HCT116 (cell line): ENCODE measurements at regions not wholly inside any gene's neighbourhood (a gene's known extent, or its start where the extent isn't known, plus 50 kb on each side); places are given as distances from the start of the nearest gene placed in this dataset.
"Not testable (repeated sequence)": the region's sequence is repeated elsewhere in the genome, so short reads cannot be mapped to it uniquely, and the experiment has no call there.

Source experiments
- ATAC-seq: fragments of 200-7000 bp; cut with Tn5 transposase; 2 replicates; pipeline ENCODE4 v1.9.1; 2020; ENCODE audit warnings: mild to moderate bottlenecking, moderate library complexity
- BruUV-seq: library from RNA; stranded (reverse); fragments of 400-500 nt; replicated peaks from 2 replicates; lab custom pipeline; 2021; lab: Mats Ljungman, UMichigan
- CTCF ChIA-PET: fragments of 300-600 bp; sonication (Branson Sonifier 250); formaldehyde crosslinking; loops from one replicate; lab custom pipeline; 2021; ENCODE audit warnings: antibody characterized with exemption; lab: Charles Lee
- POLR2A ChIA-PET: fragments of 300-600, 350-600 bp; sonication (Branson Sonifier 250); formaldehyde crosslinking; loops from one replicate; lab custom pipeline; 2021; ENCODE audit warnings: antibody characterized with exemption; lab: Charles Lee
- RAD21 ChIA-PET, 2 experiments: fragments of 300-600 bp; sonication (Branson Sonifier 250); formaldehyde crosslinking; loops; one replicate each; lab custom pipeline; 2023; ENCODE audit warnings: low total read pairs in 2 of 2; ENCODE audit not compliant: uncharacterized antibody in 2 of 2, unreplicated experiment in 2 of 2, low non-redundant PET in 1 of 2; lab: Charles Lee
- DNase-seq: peaks from one replicate; pipeline ENCODE4 v3.0.0-alpha.2; 2010; ENCODE audit warnings: low read depth, low spot score
- H2AFZ ChIP-seq: fragments of 200-600 bp; shearing (Covaris generic), sonication (generic); 2 replicates; pipeline ENCODE4 v1.6.1; 2017; ENCODE audit warnings: low read depth, mixed run types, mixed read lengths, antibody characterized with exemption, low read length; ENCODE audit not compliant: poor library complexity, severe bottlenecking
- H3K27ac ChIP-seq: 2 replicates; pipeline ENCODE4 v1.5.1; 2012; ENCODE audit warnings: low read depth, low read length
- H3K27me3 ChIP-seq: fragments of 200-600 bp; sonication (generic); 2 replicates; pipeline ENCODE4 v1.6.1; 2016; ENCODE audit warnings: mixed run types, low read length, mixed read lengths; ENCODE audit not compliant: insufficient read depth
- H3K36me3 ChIP-seq, 2 experiments: fragments of 200-500 bp in 1 of 2; fragments of 200-600 bp in 1 of 2; sonication (Bioruptor generic) in 1 of 2; sonication (generic) in 1 of 2; 2 replicates each; pipeline versions ENCODE4 v1.5.1 to v1.6.1; 2014 to 2016; ENCODE audit warnings: low read length in 2 of 2, inconsistent platforms in 1 of 2, mixed read lengths in 1 of 2, mixed run types in 1 of 2; ENCODE audit not compliant: insufficient read depth in 2 of 2, control insufficient read depth in 1 of 2
- H3K4me1 ChIP-seq, 2 experiments: fragments of 200-600 bp in 1 of 2; sonication (generic) in 1 of 2; 2 replicates each; pipeline versions ENCODE4 v1.5.1 to v1.6.1; 2012 to 2017; ENCODE audit warnings: low read length in 2 of 2, inconsistent platforms in 1 of 2, mild to moderate bottlenecking in 1 of 2, mixed read lengths in 1 of 2, mixed run types in 1 of 2, moderate library complexity in 1 of 2; ENCODE audit not compliant: insufficient read depth in 2 of 2, control insufficient read depth in 1 of 2
- H3K4me2 ChIP-seq: fragments of 200-600 bp; sonication (generic); 2 replicates; pipeline ENCODE4 v1.6.1; 2017; ENCODE audit warnings: mixed run types, low read length, mixed read lengths
- H3K4me3 ChIP-seq, 2 experiments: fragments of 200-600 bp in 1 of 2; sonication (generic) in 1 of 2; replicated peaks in 1 of 2; 2 replicates each; pipeline ENCODE4 v1.5.1; 2011 to 2016; ENCODE audit warnings: low read length in 2 of 2, control low read depth in 1 of 2, low read depth in 1 of 2, mild to moderate bottlenecking in 1 of 2, mixed read lengths in 1 of 2, mixed run types in 1 of 2
- H3K79me2 ChIP-seq: fragments of 200-600 bp; sonication (generic); 2 replicates; pipeline ENCODE4 v1.6.1; 2017; ENCODE audit warnings: mild to moderate bottlenecking, mixed run types, low read length, moderate library complexity, mixed read lengths; ENCODE audit not compliant: insufficient read depth
- H3K9ac ChIP-seq: fragments of 200-600 bp; sonication (generic); 2 replicates; pipeline ENCODE4 v1.6.1; 2016; ENCODE audit warnings: low read length, mixed read lengths
- H3K9me2 ChIP-seq: fragments of 200-600 bp; sonication (generic), shearing (Covaris generic); 2 replicates; pipeline ENCODE4 v1.6.1; 2017; ENCODE audit warnings: mixed run types, mild to moderate bottlenecking, moderate library complexity; ENCODE audit not compliant: insufficient read depth
- H3K9me3 ChIP-seq, 2 experiments: fragments of 200-500 bp in 1 of 2; fragments of 200-600 bp in 1 of 2; sonication (Bioruptor generic) in 1 of 2; sonication (generic) in 1 of 2; 2 replicates each; pipeline ENCODE4 v1.6.1; 2014 to 2017; ENCODE audit warnings: low read length in 2 of 2, mixed read lengths in 2 of 2, inconsistent platforms in 1 of 2, low read depth in 1 of 2, mild to moderate bottlenecking in 1 of 2, mixed run types in 1 of 2, moderate library complexity in 1 of 2; ENCODE audit not compliant: control insufficient read depth in 1 of 2, insufficient read depth in 1 of 2
- H4K20me1 ChIP-seq: fragments of 200-600 bp; sonication (generic), shearing (Covaris generic); 2 replicates; pipeline ENCODE4 v1.6.1; 2017; ENCODE audit warnings: mixed run types, mild to moderate bottlenecking, moderate library complexity; ENCODE audit not compliant: insufficient read depth
- EZH2 ChIP-seq: fragments of 200-600 bp; sonication (generic); IDR thresholded peaks from 2 replicates; pipeline ENCODE4 v1.6.1; 2017; ENCODE audit warnings: antibody characterized with exemption, mixed run types
- JUND ChIP-seq: IDR thresholded peaks from 2 replicates; pipeline ENCODE4 v1.6.1; 2012
- RAD21 ChIP-seq: IDR thresholded peaks from 2 replicates; pipeline ENCODE4 v1.6.1; 2012; ENCODE audit warnings: low read depth, mild to moderate bottlenecking
- intact Hi-C: fragments of 100-400 bp; cut with micrococcal nuclease; formaldehyde crosslinking; loops from 2 replicates; pipeline ENCODE4 v1.10.0; 2022
- TF ChIP-seq, protein P1 (sequence below): IDR thresholded peaks from 2 replicates; pipeline ENCODE4 v1.6.1; 2012
- TF ChIP-seq, protein P2 (sequence below): IDR thresholded peaks from 2 replicates; pipeline ENCODE4 v1.6.1; 2011; ENCODE audit warnings: mild to moderate bottlenecking, low read length, moderate library complexity; ENCODE audit not compliant: insufficient replicate concordance; ENCODE audit errors: extremely low read depth

DNA sequence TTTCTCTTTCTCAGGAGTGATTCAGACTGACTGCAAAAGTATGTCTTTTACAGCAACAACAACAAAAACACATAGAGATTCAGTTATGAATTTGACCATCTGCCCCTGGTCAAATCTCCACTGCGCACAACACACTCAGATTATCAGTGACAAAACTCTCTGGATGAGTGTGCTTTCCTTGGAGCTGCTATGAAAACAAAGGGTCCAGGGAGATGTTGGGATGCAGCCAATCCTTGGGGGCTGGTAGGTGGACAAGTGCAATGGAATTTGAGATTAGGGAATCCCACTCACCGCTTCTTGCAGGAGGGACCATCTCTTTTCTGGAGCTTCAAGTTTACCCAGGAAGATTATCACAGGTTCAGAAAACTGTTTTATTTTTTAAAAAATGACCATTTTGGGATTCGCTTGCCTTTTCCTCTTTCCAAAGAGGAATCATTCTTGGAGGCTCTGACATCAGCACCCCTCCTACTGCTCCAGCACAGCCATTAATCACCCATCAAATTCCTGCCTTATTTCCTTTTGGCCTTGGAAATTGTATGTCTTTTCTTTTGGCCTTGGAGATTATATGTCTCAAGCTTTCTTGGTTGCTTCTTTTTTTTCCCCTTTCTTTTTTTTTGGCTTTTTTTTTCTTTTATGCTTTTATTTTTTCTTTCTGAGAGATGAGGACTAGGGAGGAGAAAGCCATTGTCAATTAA is 311.8 kb downstream of the TSHZ3 start (continued):
- TF ChIP-seq, protein P1, sequence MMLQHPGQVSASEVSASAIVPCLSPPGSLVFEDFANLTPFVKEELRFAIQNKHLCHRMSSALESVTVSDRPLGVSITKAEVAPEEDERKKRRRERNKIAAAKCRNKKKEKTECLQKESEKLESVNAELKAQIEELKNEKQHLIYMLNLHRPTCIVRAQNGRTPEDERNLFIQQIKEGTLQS, result no peak
- TF ChIP-seq RAD21, result no peak
- TF ChIP-seq, protein P2, sequence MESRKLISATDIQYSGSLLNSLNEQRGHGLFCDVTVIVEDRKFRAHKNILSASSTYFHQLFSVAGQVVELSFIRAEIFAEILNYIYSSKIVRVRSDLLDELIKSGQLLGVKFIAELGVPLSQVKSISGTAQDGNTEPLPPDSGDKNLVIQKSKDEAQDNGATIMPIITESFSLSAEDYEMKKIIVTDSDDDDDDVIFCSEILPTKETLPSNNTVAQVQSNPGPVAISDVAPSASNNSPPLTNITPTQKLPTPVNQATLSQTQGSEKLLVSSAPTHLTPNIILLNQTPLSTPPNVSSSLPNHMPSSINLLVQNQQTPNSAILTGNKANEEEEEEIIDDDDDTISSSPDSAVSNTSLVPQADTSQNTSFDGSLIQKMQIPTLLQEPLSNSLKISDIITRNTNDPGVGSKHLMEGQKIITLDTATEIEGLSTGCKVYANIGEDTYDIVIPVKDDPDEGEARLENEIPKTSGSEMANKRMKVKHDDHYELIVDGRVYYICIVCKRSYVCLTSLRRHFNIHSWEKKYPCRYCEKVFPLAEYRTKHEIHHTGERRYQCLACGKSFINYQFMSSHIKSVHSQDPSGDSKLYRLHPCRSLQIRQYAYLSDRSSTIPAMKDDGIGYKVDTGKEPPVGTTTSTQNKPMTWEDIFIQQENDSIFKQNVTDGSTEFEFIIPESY, result no peak
- TF ChIP-seq, all 23 proteins: peak for 0

DNA sequence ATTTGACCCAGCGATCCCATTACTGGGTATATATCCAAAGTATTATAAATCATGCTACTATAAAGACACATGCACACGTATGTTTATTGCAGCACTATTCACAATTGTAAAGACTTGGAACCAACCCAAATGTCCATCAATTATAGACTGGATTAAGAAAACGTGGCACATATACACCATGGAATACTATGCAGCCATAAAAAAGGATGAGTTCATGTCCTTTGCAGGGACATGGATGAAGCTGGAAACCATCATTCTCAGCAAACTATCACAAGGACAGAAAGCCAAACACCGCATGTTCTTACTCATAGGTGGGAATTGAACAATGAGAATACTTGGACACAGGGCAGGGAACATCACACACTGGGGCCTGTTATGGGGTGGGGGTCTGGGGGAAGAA is 317.8 kb downstream of the TSHZ3 start:
- peaks cover 7 to 28% of the 10 kb centered on the region in 2 experiments; a peak in 2 of 4 replicates for H3K9me3 ChIP-seq
- BruUV-seq, CTCF ChIA-PET: not testable (repeated sequence)

GRCh38 chr19:31023038-31023437 is 326.2 kb downstream of the TSHZ3 start:
- TF ChIP-seq EZH2 (no peak), JUND (no peak)
- H3K9me2 ChIP-seq, result no peaks in the 10 kb centered on the region
- intact Hi-C loops, result no loop called here
- H3K9me3 ChIP-seq, result peaks cover 20 to 23% of the 10 kb centered on the region in 2 experiments; a peak in 2 of 4 replicates
- no peaks in the 10 kb centered on the region for H3K36me3 ChIP-seq
- no peak overlapping the region for H3K4me3 ChIP-seq
- ATAC-seq (no peak), DNase-seq (no peak)
- no peak overlapping the region for H3K4me2 ChIP-seq
- no peak overlapping the region for H3K9ac ChIP-seq
- no peaks in the 10 kb centered on the region for H3K27me3 ChIP-seq
- no peaks in the 10 kb centered on the region for H3K4me1 ChIP-seq
- H4K20me1 ChIP-seq, result no peaks in the 10 kb centered on the region
- CTCF ChIA-PET, result no interaction called here
- POLR2A ChIA-PET, result no interaction called here
- H2AFZ ChIP-seq, result no peak overlapping the region
- no TSS peak for BruUV-seq
- RAD21 ChIA-PET, result no interaction called here
- H3K27ac ChIP-seq, result no peak overlapping the region
- H3K79me2 ChIP-seq, result no peaks in the 10 kb centered on the region

More for the DNA sequence above, 317.8 kb downstream of the TSHZ3 start:
- H2AFZ ChIP-seq, H3K79me2 ChIP-seq, H3K4me2 ChIP-seq, H3K27me3 ChIP-seq, H3K4me3 ChIP-seq, H3K9ac ChIP-seq, H4K20me1 ChIP-seq, H3K27ac ChIP-seq, POLR2A ChIA-PET, ATAC-seq, H3K4me1 ChIP-seq, RAD21 ChIA-PET, H3K36me3 ChIP-seq, intact Hi-C loops, H3K9me2 ChIP-seq, DNase-seq: not testable (repeated sequence)
